ENCODE measurements at regions not wholly inside any gene's neighbourhood (a gene's known extent, or its start where the extent isn't known, plus 50 kb on each side); places are given as distances from the start of the nearest gene placed in this dataset.

DNA sequence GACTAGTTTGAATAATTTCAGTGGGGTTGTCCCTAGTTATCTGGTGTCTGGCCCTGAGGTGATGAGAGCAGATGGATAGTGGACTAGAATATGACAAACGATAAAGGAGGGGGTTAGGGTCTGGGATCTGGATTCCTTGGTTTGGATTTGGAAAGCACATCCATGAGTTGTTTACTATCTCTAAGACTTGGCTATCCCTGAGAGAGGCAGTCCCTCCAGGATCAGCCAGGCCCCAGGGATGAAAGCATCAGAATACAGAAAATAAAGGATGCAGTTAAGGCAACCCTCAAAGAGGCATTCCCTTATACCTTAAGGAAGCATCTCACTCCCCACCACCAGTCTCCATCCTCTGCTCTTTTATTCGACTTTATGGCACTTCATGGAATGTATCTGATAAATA is 230.7 kb downstream of the NHLRC3 start:
- no peak for TF ChIP-seq POLR2A (IDR thresholded peaks at IDR 0.05)
- TF ChIP-seq CTCF (IDR thresholded peaks at IDR 0.05): no peak
- TF ChIP-seq POLR2AphosphoS5 (IDR thresholded peaks at IDR 0.05): no peak

Measured in breast epithelium (tissue), 3 donors.